Erythroblast (primary cell): ENCODE measurements at regions not wholly inside any gene's neighbourhood (a gene's known extent, or its start where the extent isn't known, plus 50 kb on each side); places are given as distances from the start of the nearest gene placed in this dataset.

ENCODE experiments used
- GATA1 ChIP-seq: IDR thresholded peaks from 2 replicates; pipeline ENCODE4 v1.6.1; 2011; ENCODE audit warnings: low read depth, mild to moderate bottlenecking, control low read depth, low read length, moderate library complexity
- POLR2A ChIP-seq: IDR thresholded peaks from 2 replicates; pipeline ENCODE4 v1.6.1; 2011; ENCODE audit warnings: mild to moderate bottlenecking, low read length

GRCh38 chr7:32360127-32360526 lies 130.1 kb downstream of the LSM5 start:
- TF ChIP-seq POLR2A (no peak), GATA1 (no peak)
